ENCODE measurements at regions not wholly inside any gene's neighbourhood (a gene's known extent, or its start where the extent isn't known, plus 50 kb on each side); places are given as distances from the start of the nearest gene placed in this dataset.

DNA sequence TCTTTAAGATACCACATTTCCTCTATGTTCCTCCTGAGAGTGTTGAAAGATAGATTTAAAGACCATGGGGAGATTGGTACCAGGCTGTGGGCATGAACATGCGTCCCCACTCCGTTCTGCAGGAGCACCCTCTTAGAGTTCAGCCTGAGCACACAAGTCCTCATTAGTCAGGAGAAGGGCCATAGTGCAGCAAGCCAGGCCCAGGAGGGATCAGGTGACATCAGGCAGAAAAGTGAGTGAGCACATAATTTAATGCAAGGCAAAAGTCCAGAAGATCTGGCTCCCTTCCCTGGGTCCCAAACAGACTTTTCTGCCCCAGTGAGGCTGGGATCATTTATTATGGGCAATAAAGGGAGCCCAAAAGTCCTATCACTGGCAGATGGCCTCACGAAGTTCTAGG, 263.7 kb upstream of the AGTR2 start:
- no peak for TF ChIP-seq EZH2 (IDR thresholded peaks at IDR 0.05; ENCODE audit: borderline replicate concordance, low read depth, low read length, poor library complexity, severe bottlenecking)
- TF ChIP-seq, protein P1, sequence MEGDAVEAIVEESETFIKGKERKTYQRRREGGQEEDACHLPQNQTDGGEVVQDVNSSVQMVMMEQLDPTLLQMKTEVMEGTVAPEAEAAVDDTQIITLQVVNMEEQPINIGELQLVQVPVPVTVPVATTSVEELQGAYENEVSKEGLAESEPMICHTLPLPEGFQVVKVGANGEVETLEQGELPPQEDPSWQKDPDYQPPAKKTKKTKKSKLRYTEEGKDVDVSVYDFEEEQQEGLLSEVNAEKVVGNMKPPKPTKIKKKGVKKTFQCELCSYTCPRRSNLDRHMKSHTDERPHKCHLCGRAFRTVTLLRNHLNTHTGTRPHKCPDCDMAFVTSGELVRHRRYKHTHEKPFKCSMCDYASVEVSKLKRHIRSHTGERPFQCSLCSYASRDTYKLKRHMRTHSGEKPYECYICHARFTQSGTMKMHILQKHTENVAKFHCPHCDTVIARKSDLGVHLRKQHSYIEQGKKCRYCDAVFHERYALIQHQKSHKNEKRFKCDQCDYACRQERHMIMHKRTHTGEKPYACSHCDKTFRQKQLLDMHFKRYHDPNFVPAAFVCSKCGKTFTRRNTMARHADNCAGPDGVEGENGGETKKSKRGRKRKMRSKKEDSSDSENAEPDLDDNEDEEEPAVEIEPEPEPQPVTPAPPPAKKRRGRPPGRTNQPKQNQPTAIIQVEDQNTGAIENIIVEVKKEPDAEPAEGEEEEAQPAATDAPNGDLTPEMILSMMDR (conservative IDR thresholded peaks at IDR 0.05; ENCODE audit: low read depth, low read length): no peak

Data from A673 (cell line).